B cell (primary cell): ENCODE measurements at regions not wholly inside any gene's neighbourhood (a gene's known extent, or its start where the extent isn't known, plus 50 kb on each side); places are given as distances from the start of the nearest gene placed in this dataset.

Experiments
- ATAC-seq: fragments of 200-7000 bp; cut with Tn5 transposase; one replicate; pipeline ENCODE4 v1.10.0; 2021; ENCODE audit warnings: low read depth, mild to moderate bottlenecking, moderate number of reproducible peaks, moderate library complexity
- CTCF ChIA-PET: fragments of 350-600 bp; sonication (Branson Sonifier 250); formaldehyde crosslinking; loops from one replicate; lab custom pipeline; 2021; ENCODE audit warnings: antibody characterized with exemption, inconsistent platforms; lab: Charles Lee
- POLR2A ChIA-PET: fragments of 350-600 bp; sonication (Branson Sonifier 250); formaldehyde crosslinking; loops from one replicate; lab custom pipeline; 2021; ENCODE audit warnings: antibody characterized with exemption; lab: Charles Lee
- DNase-seq: peaks from one replicate; pipeline ENCODE4 v3.0.0; 2013
- H2AFZ ChIP-seq: 2 replicates; pipeline ENCODE4 v1.6.1; 2012; ENCODE audit warnings: mild to moderate bottlenecking, low read depth, low read length; ENCODE audit not compliant: insufficient read depth, poor library complexity, severe bottlenecking
- H3K27ac ChIP-seq, 2 donors: 1 replicate in 1 of 2; 2 replicates in 1 of 2; pipeline ENCODE4 v1.5.1; 2012 to 2013; ENCODE audit warnings: low read length in 2 of 2, mild to moderate bottlenecking in 2 of 2, moderate library complexity in 1 of 2
- H3K27me3 ChIP-seq, 4 experiments: fragments of 200-600 bp in 1 of 4; sonication (generic) in 1 of 4; replicated peaks in 1 of 4; 1 replicate in 2 of 4; 2 replicates in 2 of 4; pipeline versions ENCODE4 v1.6.1 to v1.7.0; 2013 to 2016; ENCODE audit warnings: low read length in 3 of 4, mild to moderate bottlenecking in 2 of 4, mixed read lengths in 1 of 4, moderate library complexity in 1 of 4; ENCODE audit not compliant: insufficient read depth in 4 of 4, control insufficient read depth in 3 of 4; ENCODE audit errors: control extremely low read depth in 1 of 4
- H3K36me3 ChIP-seq, 2 experiments: replicated peaks in 1 of 2; 1 replicate in 1 of 2; 2 replicates in 1 of 2; pipeline versions ENCODE4 v1.6.1 to v1.7.1; 2013; ENCODE audit warnings: low read length in 1 of 2; ENCODE audit not compliant: insufficient read depth in 2 of 2, control insufficient read depth in 1 of 2; ENCODE audit errors: control extremely low read depth in 1 of 2, extremely low read depth in 1 of 2
- H3K4me1 ChIP-seq, 2 donors: fragments of 200-600 bp in 1 of 2; sonication (generic) in 1 of 2; 1 replicate in 1 of 2; 2 replicates in 1 of 2; pipeline versions ENCODE4 v1.5.1 to v1.6.1; 2013 to 2017; ENCODE audit warnings: low read length in 2 of 2; ENCODE audit not compliant: control insufficient read depth in 2 of 2, insufficient read depth in 2 of 2
- H3K4me2 ChIP-seq: replicated peaks from 2 replicates; pipeline ENCODE3; 2012; ENCODE audit warnings: mild to moderate bottlenecking, low read depth, low read length; ENCODE audit not compliant: poor library complexity, severe bottlenecking
- H3K4me3 ChIP-seq, 5 experiments: fragments of 200-600 bp in 1 of 5; sonication (generic) in 1 of 5; 1 replicate in 3 of 5; 2 replicates in 2 of 5; pipeline versions ENCODE4 v1.5.1 to v1.7.0; 2011 to 2016; ENCODE audit warnings: low read length in 4 of 5, mild to moderate bottlenecking in 4 of 5, low read depth in 2 of 5, control low read depth in 1 of 5, moderate library complexity in 1 of 5; ENCODE audit not compliant: insufficient read depth in 1 of 5; ENCODE audit errors: control extremely low read depth in 1 of 5, extremely low read depth in 1 of 5
- H3K79me2 ChIP-seq: fragments of 200-600 bp; sonication (generic); one replicate; pipeline ENCODE4 v1.6.0; 2016; ENCODE audit warnings: low read length; ENCODE audit not compliant: control insufficient read depth, insufficient read depth
- H3K9ac ChIP-seq: fragments of 200-600 bp; sonication (generic); 2 replicates; pipeline ENCODE4 v1.6.1; 2017; ENCODE audit warnings: mild to moderate bottlenecking, low read length, moderate library complexity
- H3K9me3 ChIP-seq, 3 donors: one replicate each; pipeline versions ENCODE4 v1.6.1 to v1.7.1; 2013; ENCODE audit warnings: low read length in 2 of 3; ENCODE audit not compliant: control insufficient read depth in 2 of 3, insufficient read depth in 1 of 3; ENCODE audit errors: control extremely low read depth in 1 of 3
- H4K20me1 ChIP-seq: 2 replicates; pipeline ENCODE4 v1.6.0; 2012; ENCODE audit warnings: mild to moderate bottlenecking, low read length; ENCODE audit not compliant: insufficient read depth, control insufficient read depth, poor library complexity, severe bottlenecking
- H3K27ac Mint-ChIP-seq: one replicate; pipeline ENCODE4 v1.8.0; 2021; ENCODE audit warnings: mixed read lengths
- H3K27me3 Mint-ChIP-seq: one replicate; pipeline ENCODE4 v1.8.0; 2021; ENCODE audit warnings: mixed read lengths
- H3K4me1 Mint-ChIP-seq: one replicate; pipeline ENCODE4 v1.8.0; 2021; ENCODE audit warnings: mixed read lengths
- H3K4me3 Mint-ChIP-seq: one replicate; pipeline ENCODE4 v1.8.0; 2021; ENCODE audit warnings: mixed read lengths
- H3K9me3 Mint-ChIP-seq: one replicate; pipeline ENCODE4 v1.8.0; 2022; ENCODE audit warnings: mixed read lengths; ENCODE audit not compliant: insufficient read depth
- CTCF ChIP-seq: fragments of 200-600 bp; IDR thresholded peaks from one replicate; pipeline ENCODE4 v1.8.0; 2022; ENCODE audit warnings: antibody characterized with exemption, mild to moderate bottlenecking
- EZH2 ChIP-seq: IDR thresholded peaks from 2 replicates; pipeline ENCODE4 v1.6.1; 2012; ENCODE audit warnings: borderline replicate concordance, low read depth, mild to moderate bottlenecking, moderate library complexity, low read length; ENCODE audit not compliant: insufficient read depth, poor library complexity, severe bottlenecking
- WGBS: methylation state at CpG from one replicate; pipeline ENCODE4 v1.1.5; 2013; ENCODE audit warnings: missing lambda C conversion rate; ENCODE audit not compliant: insufficient coverage; 5-methylcytosine and 5-hydroxymethylcytosine counted together
- intact Hi-C: fragments of 100-400 bp; cut with micrococcal nuclease; formaldehyde crosslinking; loops from one replicate; pipeline ENCODE4 v1.10.0; 2022

- intact Hi-C loops: no loop called here
- no peaks in the 10 kb centered on the region for H3K36me3 ChIP-seq
- no peak overlapping the region for H3K4me3 ChIP-seq
- H3K9ac ChIP-seq: no peak overlapping the region
- no peak overlapping the region for H3K27ac ChIP-seq
- ATAC-seq (no peak), DNase-seq (no peak)
- no peak overlapping the region for H2AFZ ChIP-seq
- no peaks in the 10 kb centered on the region for H3K4me1 Mint-ChIP-seq
- TF ChIP-seq CTCF: no peak
- no peak for TF ChIP-seq EZH2
- no peak overlapping the region for H3K27ac Mint-ChIP-seq
- H3K79me2 ChIP-seq: no peaks in the 10 kb centered on the region
- H4K20me1 ChIP-seq: no peaks in the 10 kb centered on the region
- CTCF ChIA-PET: no interaction called here
- no peaks in the 10 kb centered on the region for H3K4me1 ChIP-seq
- 93% methylated on average over 12 of the region's 12 CpGs for WGBS
- no peak overlapping the region for H3K4me2 ChIP-seq
- H3K4me3 Mint-ChIP-seq: no peak overlapping the region
- peaks cover 12% of the 10 kb centered on the region for H3K27me3 Mint-ChIP-seq
- no peaks in the 10 kb centered on the region for H3K9me3 Mint-ChIP-seq
- H3K9me3 ChIP-seq: peaks cover 0 to 23% (median 0%) of the 10 kb centered on the region in 3 donors
- POLR2A ChIA-PET: no interaction called here
- no peaks in the 10 kb centered on the region for H3K27me3 ChIP-seq
These were observed 219.2 kb upstream of the PPP2R2D start for GRCh38 chr10:131681656-131682055.

- no peak for ATAC-seq
- Mint-ChIP-seq H3K27me3 (peaks cover 12% of the 10 kb centered on the region), H3K9me3 (no peaks in the 10 kb centered on the region), H3K4me1 (no peaks in the 10 kb centered on the region), H3K4me3 (no peak overlapping the region), H3K27ac (no peak overlapping the region)
- Histone ChIP-seq H3K4me2 (no peak overlapping the region), H4K20me1 (no peaks in the 10 kb centered on the region), H3K27me3 (no peaks in the 10 kb centered on the region), H3K4me3 (no peak overlapping the region), H3K27ac (no peak overlapping the region), H3K79me2 (no peaks in the 10 kb centered on the region), H3K9ac (no peak overlapping the region), H3K4me1 (no peaks in the 10 kb centered on the region), H3K9me3 (peaks cover 0 to 23% (median 0%) of the 10 kb centered on the region in 3 donors), H3K36me3 (no peaks in the 10 kb centered on the region), H2AFZ (no peak overlapping the region)
- intact Hi-C loops: no loop called here
- 93% methylated on average over 17 of the region's 20 CpGs for WGBS
- CTCF ChIA-PET: no interaction called here
- no peak for TF ChIP-seq CTCF
- TF ChIP-seq EZH2: no peak
- no peak for DNase-seq
- POLR2A ChIA-PET: no interaction called here
These were observed 218.4 kb upstream of the PPP2R2D start for GRCh38 chr10:131682271-131682962.
